ENCODE measurements at regions not wholly inside any gene's neighbourhood (a gene's known extent, or its start where the extent isn't known, plus 50 kb on each side); places are given as distances from the start of the nearest gene placed in this dataset.
A peak's percentile ranks its signal among the peaks of the same experiment; 100 is the strongest.
"Not testable (repeated sequence)": the region's sequence is repeated elsewhere in the genome, so short reads cannot be mapped to it uniquely, and the experiment has no call there.

DNA sequence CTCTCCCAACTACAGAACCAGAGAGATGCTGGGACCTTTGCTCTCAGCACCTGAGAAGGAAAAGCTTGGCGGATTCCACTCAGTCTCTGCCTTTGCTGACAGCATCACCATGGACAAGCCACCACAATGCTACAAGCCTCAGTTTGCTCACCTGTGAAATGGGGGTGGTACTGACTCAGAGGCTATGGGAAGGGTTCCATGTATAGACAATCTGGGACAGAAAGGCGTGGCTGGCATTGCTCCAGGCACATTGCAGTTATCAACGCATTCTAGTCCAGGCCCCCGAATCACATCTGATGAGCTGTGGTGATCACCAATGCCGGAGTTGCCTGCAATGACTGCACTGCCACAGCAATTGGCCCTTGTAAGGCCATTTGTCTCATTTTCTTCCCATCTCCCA, 72.6 kb downstream of the ISX start:
- DNase-seq (ENCODE audit: low spot score), result no peak

DNA sequence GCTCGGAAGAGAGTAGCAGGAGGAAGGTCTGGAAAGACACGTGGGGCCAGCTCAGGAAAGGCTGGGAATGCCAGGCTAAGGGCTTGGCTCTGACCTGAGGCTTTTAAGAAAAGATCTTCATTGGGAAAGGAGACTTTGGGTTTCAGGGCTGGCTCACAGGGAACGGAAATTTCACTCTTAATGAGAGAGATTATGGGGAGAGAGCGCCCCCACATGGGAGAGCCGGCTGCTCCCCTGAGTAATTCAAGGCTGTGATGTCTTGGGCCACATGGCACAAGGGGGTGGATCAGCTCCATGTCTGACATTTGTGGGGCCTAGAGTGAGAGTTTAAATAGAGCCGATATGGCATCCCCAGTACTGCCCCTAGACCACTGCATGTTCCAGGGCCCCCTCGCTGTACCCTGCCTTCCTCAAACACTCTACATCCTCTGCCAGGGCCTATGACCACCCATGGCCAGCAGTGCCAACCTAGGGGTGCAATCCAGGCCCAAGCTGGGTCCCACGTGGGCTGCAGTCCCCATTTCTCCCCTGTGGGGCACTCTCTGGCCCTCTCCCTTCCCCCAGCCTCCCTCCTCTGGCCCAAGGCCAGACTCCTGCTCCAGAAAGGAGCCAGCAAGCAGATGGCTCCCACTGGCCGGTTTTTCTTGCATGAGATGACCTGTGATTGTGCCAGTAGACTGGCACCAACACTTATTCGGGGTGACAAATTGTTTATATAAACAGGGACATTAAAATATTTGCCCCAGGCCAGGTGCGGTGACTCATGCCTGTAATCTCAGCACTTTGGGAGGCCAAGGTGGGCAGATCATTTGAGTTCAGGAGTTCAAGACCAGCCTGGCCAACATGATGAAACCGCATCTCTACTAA, 75.2 kb downstream of the ISX start:
- no peak for DNase-seq (ENCODE audit: low spot score)

DNA sequence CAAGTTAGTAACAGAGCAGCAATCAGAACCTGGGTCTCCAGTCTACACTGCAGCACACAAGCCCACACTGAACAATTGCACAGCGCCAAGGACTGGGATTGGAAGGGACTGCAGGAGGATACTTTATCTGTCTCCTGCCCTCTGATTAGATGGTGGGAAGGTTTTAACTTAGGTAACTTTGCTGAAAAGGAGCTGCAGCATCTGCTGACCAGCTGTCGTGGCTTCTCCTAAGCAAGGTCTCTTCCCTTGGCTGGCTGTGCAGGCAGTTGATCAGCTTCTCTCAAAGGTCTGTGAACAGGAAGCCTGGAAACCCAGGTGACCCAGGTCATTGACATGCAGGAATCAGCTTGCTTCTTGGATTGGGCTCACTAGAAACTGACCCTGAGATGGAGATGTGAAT, 82.4 kb downstream of the ISX start:
- no peak for DNase-seq (ENCODE audit: low spot score)

DNA sequence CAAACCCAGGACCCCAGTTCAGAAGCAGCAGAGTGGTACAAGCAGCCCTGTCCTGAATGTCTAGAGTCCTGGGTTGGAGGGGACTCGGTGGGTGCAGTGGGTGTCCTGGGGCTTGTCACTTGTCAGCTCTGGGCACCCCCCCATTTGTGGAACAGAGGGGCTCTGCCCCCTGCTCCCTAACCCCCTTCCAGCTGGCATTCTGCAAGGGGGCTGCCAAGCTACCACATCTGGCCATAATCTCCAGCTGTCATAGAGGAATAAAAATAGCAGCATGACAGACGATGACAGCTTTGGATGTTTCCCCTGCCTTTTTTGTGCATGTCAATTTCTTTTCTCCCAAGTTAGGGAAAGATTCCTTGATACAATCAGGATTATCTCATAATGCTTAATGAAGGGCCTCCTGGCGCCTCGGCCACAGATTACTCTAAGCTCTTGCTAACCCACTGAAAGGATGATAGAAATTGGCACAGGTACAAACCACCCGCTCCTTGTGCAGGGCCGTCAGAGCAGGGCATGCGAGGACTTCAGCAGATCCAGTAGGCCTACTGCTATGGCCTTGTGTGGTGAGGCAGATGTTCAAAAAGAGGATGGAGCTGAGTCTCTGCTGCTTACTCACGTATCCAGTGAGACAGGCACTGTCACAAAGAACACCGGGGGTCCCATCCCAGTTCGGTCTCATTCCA, 83.0 kb downstream of the ISX start:
- no peak for DNase-seq (ENCODE audit: low spot score)

DNA sequence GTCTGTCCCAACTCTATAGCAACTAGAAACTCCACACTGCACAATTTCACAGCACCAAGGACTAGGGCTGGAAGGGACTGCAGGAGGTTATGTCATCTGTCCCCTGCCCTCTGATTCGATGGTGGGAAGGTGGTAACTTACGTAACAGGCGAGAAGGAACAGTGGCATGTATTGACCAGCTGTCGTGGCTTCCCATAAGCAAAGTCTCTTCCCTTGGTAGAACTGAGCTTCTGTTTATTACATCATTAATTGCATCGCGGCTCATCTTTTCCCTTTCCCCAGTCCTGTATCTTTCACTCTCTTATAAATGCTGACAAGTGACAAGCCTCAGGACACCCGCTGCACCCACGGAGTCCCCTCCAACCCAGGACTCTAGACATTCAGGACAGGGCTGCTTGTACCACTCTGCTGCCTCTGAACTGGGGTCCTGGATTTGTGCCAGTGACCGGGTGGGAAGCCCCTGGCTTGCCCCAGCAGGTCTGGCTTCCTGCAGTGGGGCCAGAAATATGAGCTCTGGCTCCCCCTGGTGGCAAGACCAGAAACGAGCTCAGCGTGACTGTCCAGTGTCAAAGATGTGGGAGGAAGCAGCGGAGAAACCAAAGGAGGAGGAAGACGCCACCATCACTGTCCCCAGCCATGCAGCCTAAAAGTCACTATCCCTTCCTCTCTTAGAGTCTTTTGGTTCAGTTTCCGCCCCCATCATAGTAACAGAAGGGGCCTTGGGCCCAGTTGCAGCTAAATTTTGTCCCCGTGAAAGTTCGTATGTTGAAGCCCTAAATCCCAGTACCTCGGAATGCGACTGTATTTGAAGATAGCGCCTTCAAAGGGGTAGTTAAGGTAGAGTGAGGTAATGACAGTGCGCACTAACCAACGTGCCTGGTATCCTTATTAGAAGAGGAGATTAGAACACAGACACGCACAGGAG, 84.5 kb downstream of the ISX start:
- DNase-seq (ENCODE audit: low spot score), result peak; percentile 62

DNA sequence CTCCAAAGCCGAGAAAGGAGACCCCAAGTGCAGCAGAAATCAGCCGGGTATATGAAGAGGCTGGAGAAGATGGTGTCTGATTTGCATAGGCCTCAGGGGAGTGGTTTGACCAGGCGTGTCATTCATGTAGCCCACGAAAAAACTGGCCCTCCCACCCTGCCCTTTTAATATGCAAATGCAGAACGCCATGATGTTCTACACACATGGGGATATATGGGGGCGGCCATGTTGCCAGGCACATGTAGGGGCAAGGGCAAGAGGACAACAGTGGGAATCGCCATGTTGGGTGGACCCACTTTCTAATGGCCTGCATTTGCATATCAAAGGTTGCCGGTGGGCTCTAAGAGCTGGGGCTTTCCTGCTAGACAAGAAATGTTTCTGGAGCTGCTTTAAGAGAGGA, 86.4 kb downstream of the ISX start:
- no peak for DNase-seq (ENCODE audit: low spot score)

DNA sequence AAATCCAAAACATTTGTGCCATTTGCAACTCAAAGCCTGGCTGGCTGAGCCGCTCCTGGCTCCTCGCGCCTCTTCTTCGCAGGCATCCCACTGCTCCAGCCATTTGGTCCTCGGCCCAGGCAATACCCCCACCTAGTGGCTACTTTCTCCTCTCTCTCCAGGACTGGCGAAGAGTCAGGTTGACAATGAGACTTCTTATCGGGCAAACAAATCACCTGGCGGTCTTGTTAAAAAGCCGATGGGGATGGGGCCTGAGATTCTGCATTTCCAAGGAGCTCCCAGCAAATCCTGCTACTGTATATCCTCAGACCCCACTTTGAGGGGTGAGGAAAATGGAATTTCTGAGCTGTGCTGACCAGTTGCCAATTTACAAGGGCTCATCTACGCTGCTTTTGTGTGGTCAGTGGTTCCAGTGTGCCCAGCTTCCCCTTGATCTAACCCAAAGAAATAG, 89.0 kb downstream of the ISX start:
- peak; percentile 62 for DNase-seq (ENCODE audit: low spot score)

DNA sequence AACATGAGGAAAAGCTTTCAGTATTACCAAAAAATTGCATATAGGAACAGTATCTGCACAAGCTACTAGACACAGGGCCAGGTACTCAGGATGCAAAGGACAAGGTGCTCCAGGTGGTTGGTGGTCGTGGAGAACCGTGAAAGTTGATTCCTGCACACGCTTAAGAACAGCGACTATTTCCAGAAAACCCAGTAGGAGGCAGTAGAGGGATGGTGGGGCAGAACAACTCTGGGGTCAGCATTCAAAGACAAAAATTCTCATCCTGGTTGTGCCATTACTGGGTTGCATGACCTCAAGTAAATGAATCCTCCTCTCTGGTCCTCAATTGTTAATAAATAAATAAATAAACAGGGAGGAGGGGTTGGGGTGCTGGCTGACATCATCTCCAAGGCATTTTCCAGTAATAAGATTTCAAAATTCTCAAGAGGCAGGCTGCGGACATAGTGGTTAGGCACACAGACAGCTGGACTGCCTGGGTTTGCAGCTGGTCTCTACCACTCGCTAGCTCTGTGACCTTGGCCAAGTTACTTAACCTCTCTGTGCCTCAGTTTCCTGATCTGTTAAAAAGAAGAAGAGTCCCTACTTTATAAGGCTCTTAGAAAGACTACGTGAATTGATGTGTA, 89.6 kb downstream of the ISX start:
- no peak for DNase-seq (ENCODE audit: low spot score)

DNA sequence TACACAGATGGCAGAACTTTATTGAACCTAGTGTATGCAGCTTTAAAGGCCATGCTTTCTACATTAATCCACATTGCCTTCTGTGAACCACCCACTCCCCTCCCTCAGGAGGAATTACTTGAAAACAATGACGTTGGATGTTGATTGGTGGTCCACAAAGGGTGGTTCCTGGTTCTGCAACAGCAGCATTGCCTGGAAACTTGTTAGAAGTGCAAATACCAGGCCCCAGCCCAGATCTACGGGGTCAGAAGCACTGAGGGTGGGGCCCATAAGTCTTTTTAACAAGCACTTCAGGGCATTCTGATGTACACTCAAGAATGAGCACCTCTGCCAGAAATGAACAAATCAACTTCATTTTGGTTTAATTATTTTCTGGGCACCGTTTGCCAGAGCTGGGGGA, 91.0 kb downstream of the ISX start:
- DNase-seq (ENCODE audit: low spot score), result no peak

DNA sequence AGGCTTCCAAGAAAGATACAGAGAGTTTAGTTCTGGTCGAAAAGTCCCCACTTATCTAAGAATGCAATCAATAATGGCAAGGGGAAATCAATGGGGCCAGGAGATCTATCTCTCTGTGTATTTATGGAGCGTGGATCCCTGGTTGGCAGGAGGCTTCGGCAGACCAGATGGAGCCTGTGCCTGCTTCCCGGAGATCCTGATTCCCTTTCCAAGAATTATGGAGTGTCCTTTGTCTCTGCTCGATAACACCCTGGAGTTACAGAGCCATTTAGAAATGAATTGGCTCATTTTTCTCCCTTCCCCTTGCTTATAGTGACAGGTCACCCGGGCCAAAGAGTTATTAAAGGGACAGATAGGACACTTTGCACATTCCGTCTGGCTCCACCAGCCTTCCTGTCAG, 92.4 kb downstream of the ISX start:
- no peak for DNase-seq (ENCODE audit: low spot score)

DNA sequence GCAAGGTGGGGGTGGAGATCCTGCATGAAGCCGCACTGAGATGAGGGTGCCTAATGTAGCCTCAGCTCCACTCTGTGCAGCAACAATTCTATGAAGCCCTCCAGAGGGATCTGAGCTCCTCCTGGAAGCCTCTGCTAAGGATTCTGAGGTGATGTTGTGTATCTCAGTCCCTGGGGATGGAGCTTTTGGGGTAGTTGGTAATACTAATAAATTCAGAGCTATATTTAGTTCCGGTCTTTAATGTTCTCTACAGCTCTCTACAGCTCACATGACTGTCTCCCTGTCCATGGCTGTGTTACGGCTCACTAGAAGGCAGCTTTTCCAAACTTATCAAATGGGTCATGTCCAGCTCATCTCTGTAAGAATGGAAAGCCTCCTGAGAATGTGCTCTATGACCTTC, 93.4 kb downstream of the ISX start:
- DNase-seq (ENCODE audit: low spot score), result no peak

DNA sequence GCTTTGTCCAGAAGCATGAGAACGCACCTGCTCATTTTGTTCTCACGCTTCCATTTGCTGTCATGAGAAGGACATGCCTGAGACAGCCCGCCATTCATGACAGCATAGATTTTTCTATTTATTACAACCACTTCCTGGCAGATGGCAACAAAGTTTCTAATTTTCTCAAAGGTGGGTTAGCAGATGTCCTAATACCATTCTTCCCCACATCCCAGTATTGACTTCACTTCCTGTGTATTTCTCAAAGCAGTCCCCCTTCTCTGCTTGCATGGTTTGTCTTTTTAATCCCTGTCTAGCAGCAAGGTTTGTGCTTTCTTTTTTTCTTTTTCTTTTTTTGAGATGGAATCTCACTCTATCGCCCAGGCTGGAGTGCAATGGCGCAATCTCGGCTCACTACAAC, 94.3 kb downstream of the ISX start:
- no peak for DNase-seq (ENCODE audit: low spot score)

DNA sequence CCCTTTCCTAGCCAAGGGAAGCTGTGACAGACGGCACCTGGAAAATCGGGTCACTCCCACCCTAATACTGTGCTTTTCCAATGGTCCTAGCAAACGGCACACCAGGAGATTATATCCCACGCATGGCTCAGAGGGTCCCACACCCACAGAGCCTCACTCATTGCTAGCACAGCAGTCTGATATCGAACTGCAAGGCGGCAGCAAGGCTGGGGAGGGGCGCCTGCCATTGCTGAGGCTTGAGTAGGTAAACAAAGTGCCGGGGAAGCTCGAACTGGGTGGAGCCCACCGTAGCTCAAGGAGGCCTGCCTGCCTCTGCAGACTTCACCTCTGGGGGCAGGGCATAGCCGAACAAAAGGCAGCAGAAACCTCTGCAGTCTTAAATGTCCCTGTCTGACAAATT, 91.4 kb upstream of the HMGXB4 start:
- DNase-seq (ENCODE audit: low spot score), result not testable (repeated sequence)

DNA sequence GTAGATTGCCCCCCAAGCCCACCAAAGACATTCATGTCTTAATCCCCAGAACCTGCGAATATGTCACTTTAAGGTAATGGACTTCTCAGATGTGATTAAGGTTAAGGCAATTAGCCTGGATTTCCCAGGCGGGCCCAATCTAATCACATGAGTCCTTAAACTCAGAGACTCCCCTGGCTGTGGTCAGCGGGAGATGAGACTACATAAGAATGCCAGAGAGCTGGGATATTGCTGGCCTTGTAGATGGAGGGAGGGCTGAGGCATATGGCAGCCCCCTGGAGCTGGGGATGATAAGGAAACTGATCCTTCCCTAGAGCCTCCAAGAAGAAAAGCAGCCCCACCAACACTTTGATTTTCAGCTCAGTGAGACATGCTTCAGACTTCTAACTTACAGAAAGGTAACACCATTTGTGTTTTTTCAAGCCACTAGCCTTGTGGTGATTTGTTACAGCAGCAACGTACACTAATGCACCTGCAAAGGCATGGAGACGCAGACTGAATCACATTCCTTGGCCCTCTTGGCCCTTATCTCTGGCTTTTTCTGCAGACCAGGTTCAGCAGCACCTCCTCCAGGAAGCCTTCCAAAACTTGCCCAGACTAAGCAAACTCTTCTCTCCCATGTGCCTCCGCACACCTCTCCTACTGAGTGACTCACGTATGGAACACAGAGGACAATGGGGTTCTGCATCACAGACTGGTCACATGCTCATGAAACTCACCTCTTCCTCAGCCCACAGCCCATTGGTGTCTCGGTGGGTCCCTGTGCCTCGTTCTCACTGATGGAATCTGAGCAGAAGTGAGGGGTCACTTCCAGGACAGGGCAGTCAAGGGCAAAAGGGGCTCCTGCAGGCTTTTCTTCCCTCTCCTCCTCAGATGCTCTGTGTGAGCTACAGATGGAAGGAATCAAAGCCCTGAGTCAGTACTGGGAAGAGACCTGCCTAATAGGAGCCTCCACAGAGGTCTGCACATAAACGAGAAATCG, 86.3 kb upstream of the HMGXB4 start:
- DNase-seq (ENCODE audit: low spot score), result no peak

DNA sequence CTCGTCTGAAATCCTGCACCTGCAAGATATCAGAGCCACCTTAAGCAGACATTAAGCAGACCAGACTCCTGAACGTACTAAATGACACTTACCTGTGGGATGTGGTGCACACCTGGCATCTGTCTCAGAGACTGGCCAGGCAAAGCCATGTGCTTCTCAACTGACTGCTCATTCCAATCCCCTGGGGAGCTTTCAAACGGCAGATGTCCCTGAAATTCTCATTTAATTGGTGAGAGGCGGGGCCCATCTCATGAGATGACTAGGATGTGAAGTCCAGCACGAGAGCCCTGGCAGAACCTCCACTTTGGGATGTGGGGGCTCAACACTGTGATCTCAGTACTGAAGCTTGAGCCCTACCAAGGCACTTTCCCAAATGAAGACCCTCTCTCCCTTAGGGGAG, 84.9 kb upstream of the HMGXB4 start:
- no peak for DNase-seq (ENCODE audit: low spot score)

DNA sequence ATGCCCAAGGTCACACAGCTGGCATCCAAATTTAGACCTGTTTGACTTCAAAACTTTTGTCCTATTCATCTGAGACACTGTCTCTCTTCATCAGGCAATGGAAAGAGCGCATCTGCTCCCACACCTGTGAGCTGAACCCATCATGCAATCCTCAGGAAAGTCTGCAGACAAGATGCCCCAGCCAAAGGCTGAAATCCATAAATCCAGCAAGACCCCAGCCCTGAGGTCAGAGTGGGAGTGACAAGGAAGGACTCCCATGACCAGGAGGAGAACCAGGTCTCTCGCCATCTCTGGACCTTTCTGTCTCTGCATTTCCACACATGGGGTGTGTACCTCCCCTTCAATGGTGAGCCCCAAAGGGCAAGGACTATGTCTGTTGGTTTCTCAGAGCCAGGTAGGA, 83.6 kb upstream of the HMGXB4 start:
- no peak for DNase-seq (ENCODE audit: low spot score)

DNA sequence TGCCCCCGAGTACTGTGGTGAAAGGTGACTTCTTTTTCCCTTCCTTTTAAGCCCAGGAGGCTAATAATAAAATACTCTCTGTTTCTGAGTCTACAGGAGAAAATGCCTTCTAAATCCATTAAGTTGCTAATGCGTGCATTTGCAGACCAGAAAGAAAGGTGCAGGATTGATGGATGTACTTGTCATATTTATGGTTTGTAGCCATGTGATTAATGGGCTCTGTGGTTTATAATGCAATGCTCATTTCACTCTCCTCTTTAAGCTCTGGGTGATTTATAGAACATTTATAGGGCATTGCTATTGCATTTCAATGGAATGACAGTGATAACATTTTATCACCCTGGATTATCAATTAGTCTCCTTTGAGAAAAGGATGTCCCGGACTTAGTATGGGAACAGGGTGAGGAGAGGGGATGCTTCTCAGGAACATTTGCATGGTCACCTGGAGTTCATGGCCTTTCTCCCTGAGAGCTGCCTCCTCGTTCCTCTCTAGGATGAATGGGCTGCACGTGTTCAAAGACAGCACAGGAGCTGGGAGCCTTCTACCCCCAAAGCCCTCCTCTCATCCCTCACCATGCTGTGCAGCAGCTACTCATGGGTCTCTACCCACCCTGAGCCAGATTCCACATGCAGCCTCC, 82.8 kb upstream of the HMGXB4 start:
- DNase-seq (ENCODE audit: low spot score), result no peak

DNA sequence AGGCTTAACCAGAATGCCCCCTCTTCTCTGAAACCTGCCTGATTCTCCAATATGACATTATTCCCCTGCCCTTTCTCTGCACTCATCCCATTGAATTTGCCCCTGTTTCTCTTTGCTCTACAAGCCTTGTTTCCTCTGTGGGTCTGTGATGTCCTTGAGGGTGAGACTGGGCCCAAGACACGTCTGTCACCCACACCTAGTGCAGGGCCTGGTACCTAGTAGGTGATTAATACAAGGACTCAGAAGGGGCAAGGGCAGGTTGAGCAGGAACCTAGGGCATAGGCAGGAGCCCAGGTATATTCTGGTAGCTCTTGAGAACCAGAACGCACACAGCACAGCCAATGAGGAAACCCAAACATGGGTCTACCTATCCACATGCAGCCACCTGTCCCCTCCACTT, 81.9 kb upstream of the HMGXB4 start:
- no peak for DNase-seq (ENCODE audit: low spot score)

DNA sequence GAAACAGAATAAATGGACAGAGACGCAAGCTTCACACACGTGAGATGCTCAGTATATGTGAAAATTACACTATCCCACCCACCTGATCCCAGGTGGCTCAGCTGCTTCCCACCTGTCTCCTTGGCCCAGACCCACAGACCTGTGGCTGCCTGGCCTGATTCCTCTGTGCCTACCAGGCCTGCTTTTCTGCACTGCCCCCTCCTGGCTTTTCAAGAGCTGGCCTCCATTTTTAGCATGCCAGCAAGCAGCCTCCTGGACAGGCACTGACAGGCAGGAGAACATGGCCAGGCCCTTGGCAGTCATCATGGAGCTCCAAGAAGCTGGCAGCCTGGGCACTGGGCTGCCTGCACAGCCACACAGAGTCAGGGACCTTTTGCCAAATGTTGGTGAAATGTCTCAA, 79.5 kb upstream of the HMGXB4 start:
- DNase-seq (ENCODE audit: low spot score), result no peak

DNA sequence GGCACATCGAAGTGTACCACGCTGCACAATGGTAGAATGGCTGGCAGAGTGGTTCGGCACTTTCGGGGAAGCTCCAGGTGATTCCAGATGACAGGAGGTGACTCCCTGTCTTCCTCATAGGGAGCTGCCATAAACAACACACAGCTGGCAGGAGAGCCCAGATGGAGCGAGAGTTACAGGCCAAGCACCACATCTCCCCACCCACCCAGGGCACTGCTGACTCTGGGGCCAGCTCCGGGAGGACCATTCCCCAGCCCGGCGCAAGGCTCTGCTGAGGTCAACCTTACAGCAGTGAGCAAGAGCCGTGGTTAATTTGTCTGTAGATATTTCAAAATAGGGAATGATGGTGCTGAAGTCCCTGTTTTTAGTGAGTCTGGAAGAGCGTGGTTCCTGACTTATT, 78.8 kb upstream of the HMGXB4 start:
- no peak for DNase-seq (ENCODE audit: low spot score)
